Hepatocyte (in vitro differentiated cells): ENCODE measurements at regions not wholly inside any gene's neighbourhood (a gene's known extent, or its start where the extent isn't known, plus 50 kb on each side); places are given as distances from the start of the nearest gene placed in this dataset.

Experiments
- DNase-seq: peaks from one replicate; pipeline ENCODE4 v3.0.0-alpha.2; 2016; ENCODE audit warnings: low spot score
- H2AFZ ChIP-seq: fragments of 200-600 bp; sonication (generic); 2 replicates; pipeline ENCODE4 v1.6.0; 2016; ENCODE audit warnings: antibody characterized with exemption, mild to moderate bottlenecking
- H3K27ac ChIP-seq: fragments of 200-600 bp; sonication (generic); 2 replicates; pipeline ENCODE4 v1.5.1; 2016; ENCODE audit warnings: mild to moderate bottlenecking
- H3K27me3 ChIP-seq: fragments of 200-600 bp; sonication (generic); 2 replicates; pipeline ENCODE4 v1.6.1; 2016
- H3K36me3 ChIP-seq: fragments of 200-600 bp; sonication (generic); replicated peaks from 2 replicates; pipeline ENCODE4 v1.5.1; 2016; ENCODE audit warnings: low read depth; ENCODE audit not compliant: insufficient read depth
- H3K4me1 ChIP-seq: fragments of 200-600 bp; sonication (generic); 2 replicates; pipeline ENCODE4 v1.5.1; 2016; ENCODE audit warnings: mild to moderate bottlenecking, moderate library complexity; ENCODE audit not compliant: insufficient read depth
- H3K4me2 ChIP-seq: fragments of 200-600 bp; sonication (generic); 2 replicates; pipeline ENCODE4 v1.6.0; 2016
- H3K4me3 ChIP-seq: fragments of 200-600 bp; sonication (generic); 2 replicates; pipeline ENCODE4 v1.5.1; 2016; ENCODE audit warnings: mild to moderate bottlenecking
- H3K79me2 ChIP-seq: fragments of 200-600 bp; sonication (generic); 2 replicates; pipeline ENCODE4 v1.6.0; 2017; ENCODE audit warnings: mild to moderate bottlenecking
- H3K9me2 ChIP-seq: fragments of 200-600 bp; sonication (generic); replicated peaks from 2 replicates; pipeline ENCODE4 v1.6.0; 2017; ENCODE audit warnings: mild to moderate bottlenecking; ENCODE audit not compliant: insufficient read depth
- H3K9me3 ChIP-seq: fragments of 200-600 bp; sonication (generic); 2 replicates; pipeline ENCODE4 v1.5.1; 2016; ENCODE audit warnings: low read depth, mild to moderate bottlenecking
- H4K20me1 ChIP-seq: fragments of 200-600 bp; sonication (generic); 2 replicates; pipeline ENCODE4 v1.6.0; 2016; ENCODE audit warnings: mild to moderate bottlenecking; ENCODE audit not compliant: insufficient read depth, poor library complexity, severe bottlenecking
- EZH2 ChIP-seq: fragments of 200-600 bp; sonication (generic); IDR thresholded peaks from 2 replicates; pipeline ENCODE4 v1.6.1; 2016; ENCODE audit warnings: antibody characterized with exemption, mild to moderate bottlenecking, borderline replicate concordance
- EZH2phosphoT487 ChIP-seq: fragments of 200-600 bp; sonication (generic); IDR thresholded peaks from one replicate; pipeline ENCODE4 v1.6.1; 2018; ENCODE audit warnings: antibody characterized with exemption, mild to moderate bottlenecking, low read depth, moderate library complexity; ENCODE audit not compliant: unreplicated experiment, severe bottlenecking
- WGBS: methylation state at CpG from one replicate; pipeline ENCODE4 v1.1.6; 2016; ENCODE audit warnings: low lambda C conversion rate; ENCODE audit errors: missing lambda C conversion rate; 5-methylcytosine and 5-hydroxymethylcytosine counted together
- TF ChIP-seq, protein P1 (sequence below): fragments of 200-600 bp; sonication (generic); IDR thresholded peaks from 2 replicates; pipeline ENCODE4 v1.5.1; 2016; ENCODE audit warnings: antibody characterized with exemption, mild to moderate bottlenecking; ENCODE audit not compliant: poor library complexity

GRCh38 chr5:4080370-4080769 lies 484.7 kb downstream of the IRX1 start:
- no peak for DNase-seq
- no peaks in the 10 kb centered on the region for H3K79me2 ChIP-seq
- H3K4me2 ChIP-seq, result no peak overlapping the region
- H3K4me3 ChIP-seq, result no peak overlapping the region
- H3K36me3 ChIP-seq, result no peaks in the 10 kb centered on the region
- no peaks in the 10 kb centered on the region for H3K9me2 ChIP-seq
- 95% methylated on average over 3 of the region's 3 CpGs for WGBS
- no peak for TF ChIP-seq EZH2
- TF ChIP-seq, protein P1, sequence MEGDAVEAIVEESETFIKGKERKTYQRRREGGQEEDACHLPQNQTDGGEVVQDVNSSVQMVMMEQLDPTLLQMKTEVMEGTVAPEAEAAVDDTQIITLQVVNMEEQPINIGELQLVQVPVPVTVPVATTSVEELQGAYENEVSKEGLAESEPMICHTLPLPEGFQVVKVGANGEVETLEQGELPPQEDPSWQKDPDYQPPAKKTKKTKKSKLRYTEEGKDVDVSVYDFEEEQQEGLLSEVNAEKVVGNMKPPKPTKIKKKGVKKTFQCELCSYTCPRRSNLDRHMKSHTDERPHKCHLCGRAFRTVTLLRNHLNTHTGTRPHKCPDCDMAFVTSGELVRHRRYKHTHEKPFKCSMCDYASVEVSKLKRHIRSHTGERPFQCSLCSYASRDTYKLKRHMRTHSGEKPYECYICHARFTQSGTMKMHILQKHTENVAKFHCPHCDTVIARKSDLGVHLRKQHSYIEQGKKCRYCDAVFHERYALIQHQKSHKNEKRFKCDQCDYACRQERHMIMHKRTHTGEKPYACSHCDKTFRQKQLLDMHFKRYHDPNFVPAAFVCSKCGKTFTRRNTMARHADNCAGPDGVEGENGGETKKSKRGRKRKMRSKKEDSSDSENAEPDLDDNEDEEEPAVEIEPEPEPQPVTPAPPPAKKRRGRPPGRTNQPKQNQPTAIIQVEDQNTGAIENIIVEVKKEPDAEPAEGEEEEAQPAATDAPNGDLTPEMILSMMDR, result no peak
- no peak for TF ChIP-seq EZH2phosphoT487
- H3K9me3 ChIP-seq, result no peaks in the 10 kb centered on the region
- no peak overlapping the region for H3K27ac ChIP-seq
- H4K20me1 ChIP-seq, result no peaks in the 10 kb centered on the region
- H2AFZ ChIP-seq, result no peak overlapping the region
- no peaks in the 10 kb centered on the region for H3K27me3 ChIP-seq
- H3K4me1 ChIP-seq, result no peaks in the 10 kb centered on the region

DNA sequence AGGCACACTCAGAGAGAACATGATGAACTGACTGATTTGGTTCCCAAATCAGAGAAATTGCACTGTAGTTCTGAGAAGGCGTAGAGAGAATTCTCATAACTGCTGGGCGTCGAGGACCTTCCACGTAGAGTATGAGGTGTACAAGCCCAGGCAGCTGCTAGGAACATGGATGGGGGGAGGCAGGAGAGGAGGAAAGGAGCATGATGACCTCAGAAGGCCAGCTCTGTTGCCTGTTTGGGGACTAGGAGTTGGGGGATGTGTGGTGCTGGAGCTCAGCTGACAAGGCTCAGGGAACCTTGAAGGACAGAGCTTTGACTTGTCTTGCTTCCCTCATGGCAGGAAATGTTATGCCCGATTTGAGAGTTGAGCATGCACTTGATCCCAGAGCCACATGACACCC lies 485.4 kb downstream of the IRX1 start:
- 89% methylated on average over 5 of the region's 5 CpGs for WGBS
- H3K4me1 ChIP-seq, result no peaks in the 10 kb centered on the region
- H3K27me3 ChIP-seq, result no peaks in the 10 kb centered on the region
- H3K79me2 ChIP-seq, result no peaks in the 10 kb centered on the region
- H3K4me3 ChIP-seq, result no peak overlapping the region
- no peak overlapping the region for H2AFZ ChIP-seq
- no peaks in the 10 kb centered on the region for H3K9me3 ChIP-seq
- no peaks in the 10 kb centered on the region for H4K20me1 ChIP-seq
- no peak for TF ChIP-seq EZH2
- no peak for TF ChIP-seq EZH2phosphoT487
- H3K4me2 ChIP-seq, result no peak overlapping the region
- no peak overlapping the region for H3K27ac ChIP-seq
- no peaks in the 10 kb centered on the region for H3K9me2 ChIP-seq
- H3K36me3 ChIP-seq, result no peaks in the 10 kb centered on the region
- no peak for DNase-seq

GRCh38 chr5:4081466-4081865 lies 485.8 kb downstream of the IRX1 start:
- Histone ChIP-seq H3K9me2 (no peaks in the 10 kb centered on the region), H3K9me3 (no peaks in the 10 kb centered on the region), H3K4me3 (no peak overlapping the region), H3K36me3 (no peaks in the 10 kb centered on the region), H3K4me2 (no peak overlapping the region), H3K79me2 (no peaks in the 10 kb centered on the region), H3K4me1 (no peaks in the 10 kb centered on the region), H2AFZ (no peak overlapping the region), H3K27ac (no peak overlapping the region), H3K27me3 (no peaks in the 10 kb centered on the region), H4K20me1 (no peaks in the 10 kb centered on the region)
- no peak for TF ChIP-seq EZH2
- TF ChIP-seq, protein P1, result no peak
- TF ChIP-seq EZH2phosphoT487, result no peak
- WGBS, result 73% methylated on average over 5 of the region's 5 CpGs
- DNase-seq, result no peak

GRCh38 chr5:4082966-4083564 lies 487.4 kb downstream of the IRX1 start:
- no peaks in the 10 kb centered on the region for H3K27me3 ChIP-seq
- no peak overlapping the region for H2AFZ ChIP-seq
- H3K4me1 ChIP-seq, result no peaks in the 10 kb centered on the region
- H3K9me3 ChIP-seq, result no peaks in the 10 kb centered on the region
- no peak overlapping the region for H3K4me2 ChIP-seq
- H3K9me2 ChIP-seq, result no peaks in the 10 kb centered on the region
- no peak overlapping the region for H3K4me3 ChIP-seq
- no peaks in the 10 kb centered on the region for H3K36me3 ChIP-seq
- H3K27ac ChIP-seq, result no peak overlapping the region
- no peak for DNase-seq
- no peaks in the 10 kb centered on the region for H3K79me2 ChIP-seq
- TF ChIP-seq EZH2 (no peak), EZH2phosphoT487 (no peak)
- TF ChIP-seq, protein P1, result no peak
- 88% methylated on average over 6 of the region's 6 CpGs for WGBS
- no peaks in the 10 kb centered on the region for H4K20me1 ChIP-seq
